GM18520 (cell line): ENCODE measurements at regions not wholly inside any gene's neighbourhood (a gene's known extent, or its start where the extent isn't known, plus 50 kb on each side); places are given as distances from the start of the nearest gene placed in this dataset.
"Not testable (repeated sequence)": the region's sequence is repeated elsewhere in the genome, so short reads cannot be mapped to it uniquely, and the experiment has no call there.

Source experiments
- ATAC-seq: cut with Tn5 transposase; IDR thresholded peaks from one replicate; pipeline ENCODE4 v1.9.1; 2021; ENCODE audit not compliant: unreplicated experiment

GRCh38 chr10:119996944-119997343, 104.4 kb downstream of the SEC23IP start:
- no peak for ATAC-seq

GRCh38 chr10:119997429-119997828, 104.9 kb downstream of the SEC23IP start:
- no peak for ATAC-seq

- ATAC-seq, result no peak
These were observed 110.3 kb downstream of the SEC23IP start for GRCh38 chr10:120002785-120003184.

GRCh38 chr10:120005207-120006201, 113.0 kb downstream of the SEC23IP start:
- no peak for ATAC-seq

- ATAC-seq, result no peak
These were observed 114.7 kb downstream of the SEC23IP start for GRCh38 chr10:120007261-120007660.

GRCh38 chr10:120011359-120012130, 119.0 kb downstream of the SEC23IP start:
- no peak for ATAC-seq

GRCh38 chr10:120012131-120012400, 119.5 kb downstream of the SEC23IP start:
- no peak for ATAC-seq

- ATAC-seq, result no peak
These were observed 120.0 kb downstream of the SEC23IP start for GRCh38 chr10:120012566-120012965.

- no peak for ATAC-seq
These were observed 121.5 kb downstream of the SEC23IP start for GRCh38 chr10:120014031-120014430.

- no peak for ATAC-seq
These were observed 122.5 kb downstream of the SEC23IP start for GRCh38 chr10:120015064-120015463.

- no peak for ATAC-seq
These were observed 124.4 kb downstream of the SEC23IP start for GRCh38 chr10:120016906-120017305.

GRCh38 chr10:120017733-120018417, 125.3 kb downstream of the SEC23IP start:
- ATAC-seq, result no peak

GRCh38 chr10:120018695-120019094, 126.2 kb downstream of the SEC23IP start:
- no peak for ATAC-seq

GRCh38 chr10:120019568-120019967, 127.0 kb downstream of the SEC23IP start:
- no peak for ATAC-seq

GRCh38 chr10:120022357-120022756, 129.8 kb downstream of the SEC23IP start:
- ATAC-seq, result no peak

- no peak for ATAC-seq
These were observed 141.7 kb downstream of the SEC23IP start for GRCh38 chr10:120034236-120034635.

- no peak for ATAC-seq
These were observed 146.5 kb downstream of the SEC23IP start for GRCh38 chr10:120039046-120039445.

GRCh38 chr10:120039826-120040225, 147.3 kb downstream of the SEC23IP start:
- no peak for ATAC-seq

GRCh38 chr10:120041807-120042559, 149.5 kb downstream of the SEC23IP start:
- ATAC-seq, result no peak

- ATAC-seq, result no peak
These were observed 150.2 kb downstream of the SEC23IP start for GRCh38 chr10:120042705-120043104.

GRCh38 chr10:120047373-120047772, 154.8 kb downstream of the SEC23IP start:
- ATAC-seq, result not testable (repeated sequence)
